HepG2 (cell line): ENCODE measurements at regions not wholly inside any gene's neighbourhood (a gene's known extent, or its start where the extent isn't known, plus 50 kb on each side); places are given as distances from the start of the nearest gene placed in this dataset.

Source experiments
- ATF3 ChIP-seq: sonication (generic); formaldehyde crosslinking; IDR thresholded peaks from 2 replicates; pipeline ENCODE4 v1.4.0; 2020; ENCODE audit warnings: missing genetic modification reagents
- NR2F2 ChIP-seq: IDR thresholded peaks from 2 replicates; pipeline ENCODE4 v1.6.1; 2012; ENCODE audit warnings: low read depth, inconsistent platforms, borderline replicate concordance
- SIX4 ChIP-seq: sonication (generic); formaldehyde crosslinking; IDR thresholded peaks from 2 replicates; pipeline ENCODE4 v1.4.0; 2020; ENCODE audit warnings: missing genetic modification reagents

- TF ChIP-seq SIX4 (CRISPR knock-in tag): no peak
- no peak for TF ChIP-seq NR2F2
- no peak for TF ChIP-seq ATF3 (CRISPR knock-in tag)
Observed at GRCh38 chr7:138235207-138235606, 158.9 kb downstream of the AKR1D1 start.
